Transverse colon (tissue), 4 donors: ENCODE measurements at regions not wholly inside any gene's neighbourhood (a gene's known extent, or its start where the extent isn't known, plus 50 kb on each side); places are given as distances from the start of the nearest gene placed in this dataset.

Experiments
- DNase-seq: peaks from one replicate; pipeline ENCODE4 v3.0.0-alpha.2; 2019
- H3K27ac ChIP-seq, 4 donors: fragments of 200-600 bp; sonication (generic); 2 replicates each; pipeline ENCODE4 v1.5.1; 2016 to 2018; ENCODE audit warnings: inconsistent platforms in 4 of 4
- H3K27me3 ChIP-seq: fragments of 200-600 bp; sonication (generic); 2 replicates; pipeline ENCODE4 v1.5.1; 2017; ENCODE audit warnings: inconsistent platforms
- H3K36me3 ChIP-seq, 4 donors: fragments of 200-600 bp; sonication (generic); 2 replicates each; pipeline ENCODE4 v1.5.1; 2017 to 2019; ENCODE audit warnings: inconsistent platforms in 4 of 4
- H3K4me1 ChIP-seq, 4 donors: fragments of 200-600 bp; sonication (generic); 2 replicates each; pipeline ENCODE4 v1.5.1; 2017 to 2020; ENCODE audit warnings: inconsistent platforms in 4 of 4
- H3K4me3 ChIP-seq, 4 donors: fragments of 200-600 bp; sonication (generic); 1 replicate in 1 of 4; 2 replicates in 3 of 4; pipeline versions ENCODE4 v1.5.1 to v1.6.1; 2017 to 2019; ENCODE audit warnings: inconsistent platforms in 4 of 4
- H3K9me3 ChIP-seq, 2 donors: fragments of 200-600 bp; sonication (generic); 2 replicates each; pipeline ENCODE4 v1.5.1; 2017 to 2019; ENCODE audit warnings: inconsistent platforms in 2 of 2
- EP300 ChIP-seq: sonication (generic); formaldehyde crosslinking; IDR thresholded peaks from one replicate; pipeline ENCODE4 v1.6.1; 2017; ENCODE audit warnings: antibody characterized with exemption, low read depth
- POLR2A ChIP-seq: fragments of 450-650 bp; IDR thresholded peaks from one replicate; pipeline ENCODE4 v1.6.1; 2016; ENCODE audit warnings: antibody characterized with exemption, mild to moderate bottlenecking, moderate library complexity
- POLR2AphosphoS5 ChIP-seq, 3 donors: sonication (generic); formaldehyde crosslinking; IDR thresholded peaks; one replicate each; pipeline ENCODE4 v1.6.1; 2016; ENCODE audit warnings: antibody characterized with exemption in 3 of 3
- WGBS, 2 donors: methylation state at CpG; one replicate each; pipeline ENCODE4 v1.1.5; 2018; ENCODE audit warnings: low coverage in 1 of 2; 5-methylcytosine and 5-hydroxymethylcytosine counted together
- in situ Hi-C, 4 donors: fragments of 200-750 bp; cut with MboI; loops; one replicate each; pipeline versions ENCODE4 v1.15.0 to v1.15.1; 2017; ENCODE audit warnings: low sequenced_read_pairs in 3 of 4, low pct_ligation_motif_present in 1 of 4, low pct_unique_long_range_greater_than_20kb in 1 of 4
- intact Hi-C: fragments of 100-400 bp; cut with DNase I; formaldehyde crosslinking; loops from one replicate; pipeline ENCODE4 v1.15.1; 2023; ENCODE audit warnings: low total_unique reads
- TF ChIP-seq, protein P1 (sequence below), 5 experiments: fragments of 200-600 bp in 3 of 5; fragments of 450-650 bp in 2 of 5; sonication (generic) in 3 of 5; IDR thresholded peaks; 1 replicate in 2 of 5; 2 replicates in 3 of 5; pipeline ENCODE4 v1.5.1; 2016 to 2017; ENCODE audit warnings: antibody characterized with exemption in 5 of 5, inconsistent platforms in 3 of 5, mild to moderate bottlenecking in 2 of 5, moderate library complexity in 1 of 5

GRCh38 chr17:17424552-17424951, 52.2 kb upstream of the MED9 start:
- 71% methylated on average over 2 of the region's 2 CpGs; no CpG with 5 or more reads in 1 of the 2 donors for WGBS, 2 donors
- intact Hi-C loops (no loop called here), in situ Hi-C loops (no loop called here)
- Histone ChIP-seq H3K27me3 (no peaks in the 10 kb centered on the region), H3K4me1 (peaks cover 0 to 4% (median 0%) of the 10 kb centered on the region in 4 donors), H3K36me3 (no peaks in the 10 kb centered on the region), H3K9me3 (no peaks in the 10 kb centered on the region), H3K27ac (no peak overlapping the region), H3K4me3 (no peak overlapping the region)
- no peak for TF ChIP-seq POLR2AphosphoS5 (IDR thresholded peaks at IDR 0.05)
- no peak for TF ChIP-seq EP300
- TF ChIP-seq POLR2A, result no peak
- TF ChIP-seq, protein P1, sequence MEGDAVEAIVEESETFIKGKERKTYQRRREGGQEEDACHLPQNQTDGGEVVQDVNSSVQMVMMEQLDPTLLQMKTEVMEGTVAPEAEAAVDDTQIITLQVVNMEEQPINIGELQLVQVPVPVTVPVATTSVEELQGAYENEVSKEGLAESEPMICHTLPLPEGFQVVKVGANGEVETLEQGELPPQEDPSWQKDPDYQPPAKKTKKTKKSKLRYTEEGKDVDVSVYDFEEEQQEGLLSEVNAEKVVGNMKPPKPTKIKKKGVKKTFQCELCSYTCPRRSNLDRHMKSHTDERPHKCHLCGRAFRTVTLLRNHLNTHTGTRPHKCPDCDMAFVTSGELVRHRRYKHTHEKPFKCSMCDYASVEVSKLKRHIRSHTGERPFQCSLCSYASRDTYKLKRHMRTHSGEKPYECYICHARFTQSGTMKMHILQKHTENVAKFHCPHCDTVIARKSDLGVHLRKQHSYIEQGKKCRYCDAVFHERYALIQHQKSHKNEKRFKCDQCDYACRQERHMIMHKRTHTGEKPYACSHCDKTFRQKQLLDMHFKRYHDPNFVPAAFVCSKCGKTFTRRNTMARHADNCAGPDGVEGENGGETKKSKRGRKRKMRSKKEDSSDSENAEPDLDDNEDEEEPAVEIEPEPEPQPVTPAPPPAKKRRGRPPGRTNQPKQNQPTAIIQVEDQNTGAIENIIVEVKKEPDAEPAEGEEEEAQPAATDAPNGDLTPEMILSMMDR (IDR thresholded peaks at IDR 0.05), result no peak
- DNase-seq, result no peak

DNA sequence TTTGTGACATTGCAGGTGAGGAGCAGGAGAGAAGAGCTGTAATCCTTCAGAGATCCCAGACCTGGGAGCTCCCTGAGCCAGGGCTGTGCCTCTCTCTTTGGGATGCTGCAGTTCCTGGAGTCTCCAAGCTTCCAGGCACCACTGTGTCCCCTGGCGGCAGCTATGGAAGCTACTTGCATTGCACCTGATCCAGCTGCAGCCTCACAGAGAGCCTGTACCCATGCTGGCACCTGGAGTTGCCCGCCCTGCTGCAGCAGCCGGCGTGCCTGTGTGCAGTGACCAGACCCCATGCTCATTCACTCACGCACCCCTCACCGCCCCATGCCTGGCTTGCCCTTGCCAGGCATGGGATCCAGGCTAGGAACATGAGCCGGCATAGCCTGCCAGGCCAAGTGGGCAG, 51.8 kb upstream of the MED9 start:
- DNase-seq, result no peak
- WGBS, 2 donors, result 99% methylated on average over 7 of the region's 7 CpGs; no CpG with 5 or more reads in 1 of the 2 donors
- TF ChIP-seq POLR2AphosphoS5 (IDR thresholded peaks at IDR 0.05) (no peak), POLR2A (no peak), EP300 (no peak)
- TF ChIP-seq, protein P1 (IDR thresholded peaks at IDR 0.05), result no peak
- no peaks in the 10 kb centered on the region for H3K9me3 ChIP-seq
- intact Hi-C loops (no loop called here), in situ Hi-C loops (no loop called here)
- no peaks in the 10 kb centered on the region for H3K27me3 ChIP-seq
- H3K4me1 ChIP-seq, result peaks cover 0 to 2% (median 0%) of the 10 kb centered on the region in 4 donors
- no peaks in the 10 kb centered on the region for H3K36me3 ChIP-seq
- H3K27ac ChIP-seq, result no peak overlapping the region
- no peak overlapping the region for H3K4me3 ChIP-seq

GRCh38 chr17:17425591-17425990, 51.2 kb upstream of the MED9 start:
- in situ Hi-C loops, result no loop called here
- intact Hi-C loops, result no loop called here
- Histone ChIP-seq H3K36me3 (no peaks in the 10 kb centered on the region), H3K27me3 (no peaks in the 10 kb centered on the region), H3K9me3 (no peaks in the 10 kb centered on the region), H3K27ac (no peak overlapping the region), H3K4me1 (no peaks in the 10 kb centered on the region), H3K4me3 (no peak overlapping the region)
- TF ChIP-seq POLR2A (no peak), POLR2AphosphoS5 (IDR thresholded peaks at IDR 0.05) (no peak), EP300 (no peak)
- TF ChIP-seq, protein P1 (IDR thresholded peaks at IDR 0.05), result no peak
- DNase-seq, result no peak
- 89 to 92% methylated on average over 2 to 4 of the region's 4 CpGs for WGBS, 2 donors

- in situ Hi-C loops, result no loop called here
- Histone ChIP-seq H3K4me3 (no peak overlapping the region), H3K9me3 (no peaks in the 10 kb centered on the region), H3K4me1 (no peaks in the 10 kb centered on the region), H3K27ac (no peak overlapping the region), H3K36me3 (no peaks in the 10 kb centered on the region), H3K27me3 (no peaks in the 10 kb centered on the region)
- DNase-seq, result no peak
- no peak for TF ChIP-seq POLR2A
- no peak for TF ChIP-seq POLR2AphosphoS5 (IDR thresholded peaks at IDR 0.05)
- TF ChIP-seq, protein P1 (IDR thresholded peaks at IDR 0.05), result no peak
- TF ChIP-seq EP300, result no peak
- WGBS, 2 donors, result 67 to 92% methylated on average over 1 to 4 of the region's 4 CpGs
- intact Hi-C loops, result no loop called here
Observed at GRCh38 chr17:17426184-17426583, 50.6 kb upstream of the MED9 start.
